ENCODE measurements at regions not wholly inside any gene's neighbourhood (a gene's known extent, or its start where the extent isn't known, plus 50 kb on each side); places are given as distances from the start of the nearest gene placed in this dataset.

- H3K4me3 ChIP-seq (ENCODE audit: low read depth, low read length): no peak overlapping the region
- no peak for TF ChIP-seq CTCF (IDR thresholded peaks at IDR 0.05; ENCODE audit: borderline replicate concordance, insufficient read depth, low read depth, low read length)
Measured at GRCh38 chr12:62078020-62078419, 182.2 kb upstream of the USP15 start.

DNA sequence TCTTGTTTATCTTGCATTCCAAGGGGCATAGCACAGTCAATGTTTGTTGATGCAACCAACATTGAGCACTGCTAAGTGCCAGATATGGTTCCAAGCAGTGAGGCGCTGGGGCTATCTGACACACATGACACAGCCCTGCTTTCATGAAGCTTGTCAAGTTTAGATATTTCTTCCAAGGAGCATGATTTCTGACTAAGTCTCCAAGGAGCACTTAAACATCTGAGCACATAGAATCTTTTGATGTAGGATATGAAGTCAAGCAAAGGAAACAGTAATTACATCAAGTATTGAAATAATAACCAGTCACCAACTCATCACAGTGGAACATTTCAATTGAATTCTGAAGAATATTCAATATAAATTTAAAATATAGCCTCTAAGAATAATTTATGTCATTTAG lies 177.8 kb upstream of the USP15 start:
- TF ChIP-seq CTCF (IDR thresholded peaks at IDR 0.05; ENCODE audit: borderline replicate concordance, insufficient read depth, low read depth, low read length): no peak
- no peak overlapping the region for H3K4me3 ChIP-seq (ENCODE audit: low read depth, low read length)

GRCh38 chr12:62098132-62098531 lies 162.1 kb upstream of the USP15 start:
- H3K4me3 ChIP-seq (ENCODE audit: low read depth, low read length): no peak overlapping the region
- TF ChIP-seq CTCF (IDR thresholded peaks at IDR 0.05; ENCODE audit: borderline replicate concordance, insufficient read depth, low read depth, low read length): no peak

GRCh38 chr12:62103748-62104147 lies 156.5 kb upstream of the USP15 start:
- no peak overlapping the region for H3K4me3 ChIP-seq (ENCODE audit: low read depth, low read length)
- no peak for TF ChIP-seq CTCF (IDR thresholded peaks at IDR 0.05; ENCODE audit: borderline replicate concordance, insufficient read depth, low read depth, low read length)

DNA sequence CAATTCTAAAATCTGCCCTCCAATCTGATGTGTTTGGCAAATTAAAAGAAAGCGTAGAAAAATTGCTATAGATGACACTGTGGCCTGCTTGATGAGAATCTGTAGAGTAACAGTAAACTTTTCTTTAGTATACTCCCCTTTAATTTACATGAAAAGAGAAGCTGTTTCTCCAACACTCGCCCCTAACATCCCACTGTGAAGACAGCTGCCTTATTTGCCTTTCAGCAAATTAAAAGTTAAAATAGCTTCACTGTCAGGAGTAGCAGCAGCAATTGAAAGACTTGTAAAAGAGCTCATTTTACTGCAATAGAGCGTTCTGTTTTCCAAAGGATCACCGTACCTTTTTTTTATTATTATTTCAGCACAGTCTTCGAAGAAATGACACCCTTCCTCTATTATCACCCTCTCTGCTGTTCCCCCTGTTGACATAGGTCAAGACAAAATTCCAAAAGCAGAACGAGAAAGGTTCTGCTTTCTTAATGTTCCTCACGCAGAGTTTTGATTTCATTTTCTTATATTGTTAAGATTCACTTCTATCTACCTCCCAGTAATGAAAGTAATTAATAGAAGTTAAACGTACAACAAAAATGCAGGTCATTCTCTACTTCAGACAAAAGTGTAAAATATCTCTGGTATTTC lies 153.5 kb upstream of the USP15 start:
- no peak overlapping the region for H3K4me3 ChIP-seq (ENCODE audit: low read depth, low read length)
- TF ChIP-seq CTCF (IDR thresholded peaks at IDR 0.05; ENCODE audit: borderline replicate concordance, insufficient read depth, low read depth, low read length): no peak

DNA sequence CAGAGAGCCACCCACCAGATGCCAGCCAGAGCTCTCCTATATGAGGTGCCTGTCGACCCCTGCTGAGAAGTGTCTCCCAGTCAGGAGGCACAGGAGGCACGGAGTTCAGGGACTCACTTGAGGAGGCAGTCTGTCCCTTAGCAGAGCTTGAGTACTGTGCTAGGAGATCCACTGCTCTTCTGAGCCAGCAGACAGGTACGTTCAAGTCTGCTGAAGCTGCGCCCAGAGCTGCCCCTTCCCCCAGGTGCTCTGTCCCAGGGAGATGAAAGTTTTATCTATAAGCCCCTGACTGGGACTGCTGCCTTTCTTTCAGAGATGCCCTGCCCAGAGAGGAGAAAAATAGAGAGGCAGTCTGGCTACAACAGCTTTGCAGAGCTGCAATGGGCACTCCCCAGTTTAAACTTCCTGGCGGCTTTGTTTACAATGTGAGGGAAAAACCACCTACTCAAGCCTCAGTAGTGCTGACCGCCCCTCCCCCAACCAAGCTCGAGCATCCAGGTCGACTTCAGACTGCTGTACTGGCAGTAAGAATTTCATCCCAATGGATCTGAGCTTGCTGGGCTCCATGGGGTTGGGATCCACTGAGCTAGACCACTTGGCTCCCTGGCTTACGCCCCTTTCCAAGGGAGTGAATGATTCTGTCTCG lies 146.7 kb upstream of the USP15 start:
- TF ChIP-seq CTCF (IDR thresholded peaks at IDR 0.05; ENCODE audit: borderline replicate concordance, insufficient read depth, low read depth, low read length): no peak
- no peak overlapping the region for H3K4me3 ChIP-seq (ENCODE audit: low read depth, low read length)

DNA sequence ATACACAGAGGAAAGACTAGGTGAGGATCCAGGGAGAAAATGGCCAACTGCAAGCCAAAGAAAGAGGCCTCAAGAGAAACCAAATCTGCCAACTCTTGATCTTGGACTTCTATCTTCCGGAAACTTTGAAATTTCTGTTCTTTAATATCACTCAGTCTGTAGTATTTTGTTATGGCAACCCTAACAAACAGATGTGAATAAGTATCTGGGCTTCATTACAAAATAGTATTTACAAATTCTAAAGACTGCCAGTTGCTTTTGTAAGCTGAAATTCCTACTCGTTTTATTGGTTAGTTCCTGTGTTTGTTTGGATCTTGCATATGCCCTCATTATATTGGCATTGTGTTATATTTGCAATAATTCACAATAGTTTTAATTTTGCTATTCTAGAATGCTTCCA lies 143.2 kb upstream of the USP15 start:
- no peak overlapping the region for H3K4me3 ChIP-seq (ENCODE audit: low read depth, low read length)
- TF ChIP-seq CTCF (IDR thresholded peaks at IDR 0.05; ENCODE audit: borderline replicate concordance, insufficient read depth, low read depth, low read length): no peak

Data from GM12875 (cell line).